ENCODE measurements at regions not wholly inside any gene's neighbourhood (a gene's known extent, or its start where the extent isn't known, plus 50 kb on each side); places are given as distances from the start of the nearest gene placed in this dataset.

DNA sequence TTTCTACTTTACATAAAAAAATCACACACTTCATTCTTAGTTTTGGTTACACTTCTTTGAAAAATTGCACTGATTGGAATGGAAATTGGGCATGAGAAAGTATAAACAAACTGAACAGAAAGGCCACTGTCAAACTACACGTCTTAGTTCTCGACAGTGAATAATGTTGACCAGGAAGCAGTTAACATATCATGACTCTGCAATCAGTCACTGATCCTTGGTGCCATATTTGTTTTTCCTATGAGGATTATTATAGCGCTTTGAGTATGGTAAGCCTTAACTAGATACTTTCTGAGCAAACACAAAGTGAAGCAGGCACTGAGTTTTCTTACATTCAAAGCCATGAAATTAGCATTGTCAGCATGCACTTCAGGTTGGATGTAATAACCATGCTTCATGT lies 495.1 kb upstream of the ANKRD30A start:
- TF ChIP-seq, protein P1, sequence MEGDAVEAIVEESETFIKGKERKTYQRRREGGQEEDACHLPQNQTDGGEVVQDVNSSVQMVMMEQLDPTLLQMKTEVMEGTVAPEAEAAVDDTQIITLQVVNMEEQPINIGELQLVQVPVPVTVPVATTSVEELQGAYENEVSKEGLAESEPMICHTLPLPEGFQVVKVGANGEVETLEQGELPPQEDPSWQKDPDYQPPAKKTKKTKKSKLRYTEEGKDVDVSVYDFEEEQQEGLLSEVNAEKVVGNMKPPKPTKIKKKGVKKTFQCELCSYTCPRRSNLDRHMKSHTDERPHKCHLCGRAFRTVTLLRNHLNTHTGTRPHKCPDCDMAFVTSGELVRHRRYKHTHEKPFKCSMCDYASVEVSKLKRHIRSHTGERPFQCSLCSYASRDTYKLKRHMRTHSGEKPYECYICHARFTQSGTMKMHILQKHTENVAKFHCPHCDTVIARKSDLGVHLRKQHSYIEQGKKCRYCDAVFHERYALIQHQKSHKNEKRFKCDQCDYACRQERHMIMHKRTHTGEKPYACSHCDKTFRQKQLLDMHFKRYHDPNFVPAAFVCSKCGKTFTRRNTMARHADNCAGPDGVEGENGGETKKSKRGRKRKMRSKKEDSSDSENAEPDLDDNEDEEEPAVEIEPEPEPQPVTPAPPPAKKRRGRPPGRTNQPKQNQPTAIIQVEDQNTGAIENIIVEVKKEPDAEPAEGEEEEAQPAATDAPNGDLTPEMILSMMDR (IDR thresholded peaks at IDR 0.05; ENCODE audit: insufficient read depth, low read depth, low read length), result no peak
- no peak for TF ChIP-seq EZH2 (IDR thresholded peaks at IDR 0.05; ENCODE audit: insufficient read depth, low read length)

Data from astrocyte (in vitro differentiated cells and primary cell).